GM18517 (cell line): ENCODE measurements at regions not wholly inside any gene's neighbourhood (a gene's known extent, or its start where the extent isn't known, plus 50 kb on each side); places are given as distances from the start of the nearest gene placed in this dataset.
"Not testable (repeated sequence)": the region's sequence is repeated elsewhere in the genome, so short reads cannot be mapped to it uniquely, and the experiment has no call there.

Source experiments
- ATAC-seq: cut with Tn5 transposase; IDR thresholded peaks from one replicate; pipeline ENCODE4 v1.9.1; 2021; ENCODE audit warnings: mild to moderate bottlenecking, moderate library complexity; ENCODE audit not compliant: unreplicated experiment

DNA sequence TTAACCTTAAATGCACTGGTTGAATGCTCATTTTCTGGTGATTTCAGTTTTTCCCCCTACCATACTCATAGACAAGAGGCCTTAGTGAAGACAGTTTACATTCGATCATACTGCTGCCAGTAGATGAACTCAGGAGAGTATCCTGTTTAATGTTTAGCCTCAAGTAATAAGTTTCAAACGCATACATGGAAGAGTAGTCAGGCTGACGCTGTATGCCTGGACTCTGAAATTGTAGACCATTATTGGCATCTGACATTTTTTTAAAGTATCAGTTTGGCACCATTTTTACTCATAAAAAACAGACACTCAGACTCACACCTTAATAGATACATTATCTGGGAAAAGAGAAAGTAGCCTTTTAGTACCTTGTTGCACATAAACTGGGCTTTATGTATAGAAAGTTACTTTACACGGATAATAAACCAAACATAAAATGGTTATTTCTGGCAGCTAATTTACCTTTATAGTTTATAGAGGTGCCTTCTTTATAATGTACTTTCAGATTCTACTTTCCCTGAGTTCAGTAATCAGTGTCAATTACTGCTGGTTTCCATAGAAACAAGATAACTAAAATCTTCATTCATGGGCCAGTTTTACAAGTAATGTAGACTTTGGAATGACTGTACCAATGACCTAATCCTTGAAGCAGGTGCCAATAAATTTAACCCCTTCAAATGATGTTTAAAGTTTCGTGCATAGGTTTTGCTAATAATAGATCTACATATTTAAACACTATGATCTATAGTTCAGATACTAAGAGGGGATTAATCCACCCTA, 183.8 kb upstream of the ITGA1 start:
- ATAC-seq: no peak

GRCh38 chr5:52605317-52606313, 182.1 kb upstream of the ITGA1 start:
- ATAC-seq: no peak

DNA sequence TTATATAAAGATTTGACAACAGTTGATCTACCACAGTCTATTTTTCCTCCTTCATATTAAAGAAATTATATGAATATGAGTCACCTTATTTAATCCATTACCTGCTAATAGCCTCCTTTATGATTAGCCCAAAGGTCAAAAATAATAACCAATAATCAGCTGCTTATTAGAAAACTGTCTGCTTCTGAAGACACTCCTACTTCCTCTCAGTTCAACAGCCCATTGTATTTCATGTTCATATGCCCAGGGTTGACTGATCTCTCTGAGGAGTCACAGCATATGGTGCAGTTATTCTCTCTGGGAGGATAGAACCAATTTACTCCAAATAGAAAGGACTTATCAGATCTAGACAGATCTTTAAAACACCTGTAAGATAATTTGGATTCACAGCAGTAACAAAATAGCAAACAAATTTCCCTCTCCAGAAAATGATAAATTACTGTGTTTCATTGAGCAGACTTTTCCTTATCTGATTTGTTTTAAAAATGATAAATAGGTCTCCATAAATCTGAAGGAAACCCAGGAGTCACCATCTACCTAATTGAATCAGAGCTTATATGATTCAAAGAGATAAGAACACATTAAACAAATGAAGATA, 180.4 kb upstream of the ITGA1 start:
- no peak for ATAC-seq

GRCh38 chr5:52620315-52620714, 167.4 kb upstream of the ITGA1 start:
- no peak for ATAC-seq

GRCh38 chr5:52623291-52623690, 164.4 kb upstream of the ITGA1 start:
- no peak for ATAC-seq

DNA sequence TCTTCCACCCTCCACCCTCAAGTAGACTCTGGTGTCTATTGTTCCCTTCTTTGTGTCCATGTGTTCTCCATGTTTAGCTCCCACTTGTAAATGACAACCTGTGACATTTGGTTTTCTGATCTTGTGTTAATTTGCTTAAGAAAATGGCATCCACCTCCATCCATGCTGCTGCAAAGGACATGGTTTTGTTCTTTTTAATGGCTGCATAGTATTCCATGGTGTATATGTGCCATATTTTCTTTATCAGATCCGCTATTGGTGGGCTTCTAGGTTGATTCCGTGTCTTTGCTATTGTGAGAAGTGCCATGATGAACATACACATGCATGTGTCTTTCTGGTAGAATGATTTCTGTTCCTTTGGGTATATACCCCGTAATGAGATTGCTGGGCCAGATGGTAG, 163.4 kb upstream of the ITGA1 start:
- ATAC-seq: no peak

DNA sequence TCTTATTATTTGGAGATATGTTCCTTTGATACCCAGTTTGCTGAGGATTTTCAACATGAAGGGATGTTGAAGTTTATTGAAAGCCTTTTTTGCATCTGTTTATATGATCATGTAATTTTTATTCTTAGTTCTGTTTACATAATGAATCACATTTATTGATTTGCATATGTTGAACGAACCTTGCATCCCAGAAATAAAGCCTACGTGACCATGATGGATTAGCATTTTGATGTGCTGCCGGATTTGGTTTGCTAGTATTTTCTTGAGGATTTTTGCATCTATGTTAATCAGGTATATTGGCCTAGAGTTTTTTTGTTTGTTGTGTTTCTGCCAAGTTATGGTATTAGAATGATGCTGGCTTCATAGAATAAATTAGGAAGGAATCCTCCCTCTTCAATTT, 161.4 kb upstream of the ITGA1 start:
- ATAC-seq: no peak

DNA sequence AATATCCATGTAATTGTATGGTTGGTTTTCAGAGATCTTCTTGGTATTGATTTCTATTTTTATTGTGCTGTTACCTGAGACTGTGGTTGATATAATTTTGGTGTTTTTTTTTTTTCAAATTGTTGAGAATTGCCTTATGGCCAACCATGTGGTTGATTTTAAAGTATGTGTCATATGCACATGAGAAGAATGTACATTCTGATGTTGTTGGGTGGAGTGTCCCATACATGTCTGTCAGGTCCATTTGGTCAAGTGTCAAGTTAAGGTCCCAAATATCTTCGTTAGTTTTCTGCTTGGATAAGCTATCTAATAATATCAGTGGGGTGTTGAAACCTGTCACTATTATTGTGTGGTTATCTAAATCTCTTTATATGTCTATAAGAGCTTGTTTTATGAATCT, 160.0 kb upstream of the ITGA1 start:
- ATAC-seq: no peak

DNA sequence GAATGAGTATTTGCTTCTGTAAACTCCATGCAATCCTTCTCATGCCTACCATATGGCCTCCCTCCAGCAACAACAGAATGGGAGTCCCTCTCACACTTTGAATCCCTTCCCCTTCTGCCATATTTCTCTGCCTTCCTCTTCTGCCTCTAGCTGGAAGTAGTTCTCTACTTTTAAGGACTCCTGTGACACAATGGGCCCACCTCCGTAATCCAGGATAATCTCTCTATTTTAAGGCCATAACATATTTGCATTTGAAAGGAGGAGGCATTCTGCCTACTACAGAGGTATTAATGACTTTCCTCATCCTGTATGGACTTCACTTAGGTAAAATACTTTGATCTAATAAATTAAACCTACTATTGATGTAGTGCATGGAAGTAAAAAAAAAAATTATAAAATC, 155.4 kb upstream of the ITGA1 start:
- ATAC-seq: no peak

DNA sequence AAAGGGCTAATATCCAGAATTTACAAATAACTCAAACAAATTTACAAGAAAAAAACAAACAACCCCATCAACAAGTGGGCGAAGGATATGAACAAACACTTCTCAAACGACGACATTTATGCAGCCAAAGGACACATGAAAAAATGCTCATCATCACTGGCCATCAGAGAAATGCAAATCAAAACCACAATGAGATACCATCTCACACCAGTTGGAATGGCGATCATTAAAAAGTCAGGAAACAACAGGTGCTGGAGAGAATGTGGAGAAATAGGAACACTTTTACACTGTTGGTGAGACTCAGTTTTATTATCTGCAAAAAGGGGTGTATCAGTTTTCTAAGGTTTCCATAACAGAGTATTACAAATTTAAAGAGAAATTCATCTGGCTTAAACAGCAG, 153.5 kb upstream of the ITGA1 start:
- not testable (repeated sequence) for ATAC-seq

DNA sequence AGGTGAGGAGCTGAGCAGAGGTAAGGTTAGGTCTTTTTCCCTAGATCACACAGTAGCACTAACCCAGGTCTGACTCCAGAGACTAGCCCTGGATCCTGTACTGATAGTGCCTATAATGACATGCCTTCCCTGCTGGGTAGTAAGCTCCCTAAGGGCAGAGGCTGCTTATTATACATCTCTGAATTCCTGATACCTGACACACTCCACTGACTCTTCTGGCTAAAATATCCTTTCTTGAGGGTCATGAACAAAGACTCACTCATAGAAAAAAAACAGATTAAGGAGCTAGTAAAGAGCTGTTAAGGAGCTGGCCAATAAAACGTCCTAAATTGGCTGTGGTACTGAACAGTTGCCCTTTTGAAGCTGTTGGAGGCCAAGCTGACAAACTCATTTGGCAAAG, 149.0 kb upstream of the ITGA1 start:
- ATAC-seq: no peak

DNA sequence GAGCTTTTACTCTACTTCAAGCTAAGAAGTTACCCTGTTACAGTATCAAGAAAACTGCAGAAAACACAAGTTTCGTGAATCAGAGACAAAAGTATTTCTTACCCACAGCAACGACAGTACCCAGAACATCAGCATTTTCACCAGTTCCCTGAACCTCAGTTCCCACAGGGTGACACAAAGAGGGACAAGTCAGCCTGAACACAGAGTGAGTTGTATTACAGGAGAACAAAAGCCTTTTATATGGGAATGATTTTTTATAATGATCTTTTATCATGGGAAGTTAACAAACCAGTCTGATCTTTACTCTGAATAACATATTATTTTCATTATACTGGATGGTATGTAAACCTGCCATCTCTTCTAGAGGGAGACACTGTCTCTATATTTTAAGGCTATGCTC, 139.0 kb upstream of the ITGA1 start:
- ATAC-seq: no peak

- ATAC-seq: no peak
Measured at GRCh38 chr5:52655163-52655562, 132.6 kb upstream of the ITGA1 start.

- no peak for ATAC-seq
Measured at GRCh38 chr5:52656569-52657246, 131.0 kb upstream of the ITGA1 start.

DNA sequence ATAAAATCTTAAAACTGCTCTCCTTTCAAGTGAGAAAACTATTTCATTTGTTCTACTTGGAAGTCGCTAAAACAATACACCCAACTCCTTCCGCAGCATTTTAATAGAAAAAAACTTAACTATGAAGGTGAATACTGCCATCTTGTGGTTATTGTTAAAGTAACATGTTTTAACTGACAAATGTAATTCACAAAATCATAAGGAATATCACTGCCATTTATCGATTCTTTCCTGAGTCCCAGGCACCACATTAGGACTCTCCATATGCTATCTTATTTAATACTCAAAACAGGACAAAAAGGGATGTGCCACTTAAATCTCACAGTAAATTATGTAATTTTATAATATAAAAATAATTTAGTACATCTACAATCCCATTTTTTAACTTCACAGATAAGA, 130.5 kb upstream of the ITGA1 start:
- ATAC-seq: no peak

DNA sequence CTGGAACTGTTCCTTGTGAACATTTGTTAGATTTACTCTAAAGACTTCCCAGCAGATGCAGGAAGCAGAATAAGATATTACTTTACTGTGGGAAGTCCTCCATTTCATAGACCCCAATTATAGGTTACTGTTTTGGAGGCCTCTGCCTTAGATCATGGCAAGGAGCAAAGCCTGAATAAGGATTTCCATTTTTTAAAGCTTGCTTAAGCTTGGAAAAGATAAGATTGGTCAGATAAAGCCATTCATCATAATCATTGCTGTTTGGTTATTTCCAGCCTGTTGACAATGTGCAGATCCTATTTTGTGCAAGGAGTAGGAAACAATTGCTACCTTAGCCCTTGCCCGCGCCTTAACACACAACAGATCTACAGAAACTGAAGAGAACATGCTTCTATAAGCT, 129.5 kb upstream of the ITGA1 start:
- no peak for ATAC-seq

GRCh38 chr5:52660621-52661020, 127.1 kb upstream of the ITGA1 start:
- ATAC-seq: no peak

- ATAC-seq: no peak
Measured at GRCh38 chr5:52661903-52662595, 125.7 kb upstream of the ITGA1 start.

GRCh38 chr5:52665559-52665958, 122.2 kb upstream of the ITGA1 start:
- no peak for ATAC-seq

DNA sequence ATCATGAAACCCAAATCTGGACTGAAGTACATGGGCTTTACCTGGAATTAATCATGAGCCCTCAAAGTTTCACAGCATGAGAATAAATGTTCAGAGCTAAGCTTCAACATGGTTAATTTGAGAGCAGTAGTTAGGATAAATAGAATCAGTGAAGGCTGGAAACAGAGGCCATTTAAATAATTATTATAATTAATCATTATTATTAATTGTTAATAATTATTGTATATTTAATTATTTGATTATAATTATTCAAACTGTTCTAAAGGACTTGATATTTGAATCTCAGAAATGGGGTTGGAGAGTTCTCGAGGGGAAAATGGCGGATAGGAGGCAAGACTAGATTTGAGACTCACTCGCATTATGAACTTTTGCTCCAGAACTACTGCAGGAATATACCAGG, 119.6 kb upstream of the ITGA1 start:
- ATAC-seq: no peak
